Colonic mucosa (tissue), 4 donors: ENCODE measurements at regions not wholly inside any gene's neighbourhood (a gene's known extent, or its start where the extent isn't known, plus 50 kb on each side); places are given as distances from the start of the nearest gene placed in this dataset.
A peak's percentile ranks its signal among the peaks of the same experiment; 100 is the strongest.

Experiments
- DNase-seq: peaks from one replicate; pipeline ENCODE4 v3.0.0-alpha.2; 2020
- H3K27ac ChIP-seq: fragments of 200-600 bp; one replicate; pipeline ENCODE4 v1.8.0; 2021
- H3K27me3 ChIP-seq: fragments of 200-600 bp; one replicate; pipeline ENCODE4 v1.8.0; 2021
- H3K36me3 ChIP-seq: fragments of 200-600 bp; one replicate; pipeline ENCODE4 v1.8.0; 2021
- H3K4me1 ChIP-seq: fragments of 200-600 bp; one replicate; pipeline ENCODE4 v1.8.0; 2021; ENCODE audit warnings: mild to moderate bottlenecking
- H3K4me3 ChIP-seq: fragments of 200-600 bp; one replicate; pipeline ENCODE4 v1.8.0; 2021
- H3K9ac ChIP-seq, 2 donors: one replicate each; pipeline ENCODE4 v1.7.0; 2013; ENCODE audit warnings: control low read depth in 2 of 2, low read depth in 2 of 2, low read length in 2 of 2
- H3K9me3 ChIP-seq: fragments of 200-600 bp; one replicate; pipeline ENCODE4 v1.8.0; 2021
- CTCF ChIP-seq: fragments of 200-600 bp; IDR thresholded peaks from one replicate; pipeline ENCODE4 v1.8.0; 2022; ENCODE audit warnings: antibody characterized with exemption, mild to moderate bottlenecking
- intact Hi-C: fragments of 100-400 bp; cut with DNase I; formaldehyde crosslinking; loops from one replicate; pipeline ENCODE4 v1.14.1; 2022
- donor health status: healthy.
- donor health status: DM: no; HTN: no; CAD: no.
- donor health status: DM: no; HTN: no; CAD: no.

- intact Hi-C loops, result loop anchor here (10.0 kb wide), 1 partner anchor 167 kb away; the partner anchor contains the start of gene MAF
- peaks cover 12% of the 10 kb centered on the region for H3K4me1 ChIP-seq
- peak overlapping the region in 1 of 2 donors; percentile 72 for H3K9ac ChIP-seq
- H3K27ac ChIP-seq, result no peak overlapping the region
- no peaks in the 10 kb centered on the region for H3K36me3 ChIP-seq
- DNase-seq, result peak; percentile 35
- no peak overlapping the region for H3K4me3 ChIP-seq
- TF ChIP-seq CTCF, result no peak
- H3K9me3 ChIP-seq, result no peaks in the 10 kb centered on the region
- H3K27me3 ChIP-seq, result no peaks in the 10 kb centered on the region
Measured at GRCh38 chr16:79772048-79772447, 171.5 kb upstream of the MAF start.

DNA sequence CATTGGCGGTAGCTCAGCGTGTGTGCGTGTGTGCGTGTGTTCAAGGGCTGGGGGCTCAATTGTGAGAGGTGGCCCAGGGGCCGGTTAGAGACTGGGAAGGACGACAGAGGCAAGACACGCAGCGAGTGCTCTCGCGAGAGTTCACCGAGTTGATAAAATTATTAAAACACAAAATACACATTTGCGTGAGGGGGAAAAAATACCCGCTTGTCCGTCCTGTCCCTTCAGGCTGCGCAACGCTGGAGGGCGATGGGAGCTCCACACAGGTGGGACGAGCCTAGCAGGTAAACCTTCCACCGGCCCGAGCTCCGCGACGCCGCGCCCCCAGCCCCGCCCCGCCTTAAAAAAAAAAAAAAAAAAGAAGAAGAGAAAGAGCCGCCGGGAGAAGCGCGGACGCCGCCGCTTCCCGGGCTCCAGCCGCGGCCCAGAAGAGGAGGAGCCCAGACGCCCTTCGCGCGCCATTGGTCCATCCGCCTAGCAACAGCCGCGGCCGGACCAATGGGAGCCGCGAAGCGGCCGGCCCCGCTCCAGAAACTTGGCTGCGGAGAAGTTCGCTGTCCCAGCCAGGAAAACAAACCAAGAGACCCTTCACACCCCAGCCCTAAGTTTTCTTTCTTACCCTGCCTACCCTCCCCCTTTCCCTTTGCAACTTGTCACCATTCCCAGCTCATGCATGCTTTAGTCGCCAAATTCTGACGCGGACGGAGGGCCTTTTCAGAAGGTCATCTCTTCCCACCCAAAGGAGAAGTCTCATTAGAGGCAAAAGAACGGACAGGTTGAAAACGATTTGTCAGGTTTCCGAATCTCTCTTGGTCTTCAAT, 169.9 kb upstream of the MAF start:
- peaks cover 12% of the 10 kb centered on the region for H3K4me1 ChIP-seq
- peak overlapping the region; percentile 75 to 87 for H3K9ac ChIP-seq
- TF ChIP-seq CTCF, result no peak

DNA sequence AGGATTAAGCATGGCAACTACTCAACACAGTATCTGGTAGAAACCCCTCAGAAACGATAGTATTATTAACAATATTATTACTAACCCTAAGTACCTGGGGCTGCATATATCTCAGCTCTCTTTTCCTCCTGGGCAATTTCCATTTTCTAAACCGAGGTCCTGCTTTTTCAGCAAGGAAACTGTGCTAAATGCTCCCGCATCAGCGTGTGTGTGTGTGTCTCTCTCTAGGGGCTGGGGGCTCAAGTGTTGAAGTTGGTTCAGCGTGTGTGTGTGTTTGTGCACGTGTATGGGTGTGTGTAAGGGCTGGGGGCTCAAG, 169.3 kb upstream of the MAF start:
- TF ChIP-seq CTCF, result no peak
- Histone ChIP-seq H3K9me3 (no peaks in the 10 kb centered on the region), H3K36me3 (no peaks in the 10 kb centered on the region), H3K27ac (peak overlapping the region; percentile 13), H3K4me1 (peaks cover 12% of the 10 kb centered on the region), H3K9ac (peak overlapping the region; percentile 75 to 87), H3K4me3 (peak overlapping the region; percentile 29), H3K27me3 (no peaks in the 10 kb centered on the region)
- intact Hi-C loops, result loop anchor here (10.0 kb wide), 1 partner anchor 165 kb away; the partner anchor contains the start of gene MAF
- DNase-seq, result no peak

More for the DNA sequence above, 169.9 kb upstream of the MAF start:
- peak; percentile 89 for DNase-seq
- Histone ChIP-seq H3K27ac (peak overlapping the region; percentile 13), H3K9me3 (no peaks in the 10 kb centered on the region), H3K4me3 (peak overlapping the region; percentile 29), H3K27me3 (no peaks in the 10 kb centered on the region), H3K36me3 (no peaks in the 10 kb centered on the region)
- intact Hi-C loops, result loop anchor here (10.0 kb wide), 1 partner anchor 166 kb away; the partner anchor contains the start of gene MAF

DNA sequence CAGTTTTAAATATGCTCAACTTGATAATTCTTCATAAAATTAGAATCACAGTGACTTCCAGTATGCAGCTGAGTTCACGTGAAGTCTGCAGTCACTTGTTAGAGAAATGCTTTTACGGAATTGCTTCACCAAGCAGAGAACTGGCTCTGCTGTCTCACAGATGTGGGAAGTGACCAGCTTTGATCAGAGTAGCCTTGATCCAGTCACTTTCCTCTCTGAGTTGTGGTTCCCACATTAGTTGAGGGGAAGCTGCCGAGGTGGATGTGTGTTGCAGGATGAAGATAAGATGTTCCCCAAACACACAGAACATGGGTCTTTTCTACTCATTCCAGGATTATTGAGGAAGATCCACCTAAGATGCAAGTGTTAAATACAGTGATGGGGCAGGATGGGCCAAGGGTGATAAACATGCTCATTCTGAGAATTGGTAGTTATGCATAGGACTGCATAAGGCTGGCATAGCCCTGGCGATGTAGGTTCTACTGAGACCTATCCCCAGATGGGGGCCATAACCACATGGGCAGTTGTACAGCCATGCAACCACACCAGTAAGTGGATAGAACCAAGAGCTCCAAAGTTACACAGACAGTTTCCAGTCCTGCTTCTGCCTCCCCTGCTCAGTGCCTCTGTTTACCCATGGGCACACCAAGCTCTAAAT, 168.9 kb upstream of the MAF start:
- Histone ChIP-seq H3K27ac (peak overlapping the region; percentile 72), H3K27me3 (no peaks in the 10 kb centered on the region), H3K4me3 (no peak overlapping the region), H3K4me1 (peaks cover 12% of the 10 kb centered on the region), H3K36me3 (no peaks in the 10 kb centered on the region), H3K9me3 (no peaks in the 10 kb centered on the region), H3K9ac (peak overlapping the region in 1 of 2 donors; percentile 87)
- DNase-seq, result no peak
- intact Hi-C loops, result no loop called here
- no peak for TF ChIP-seq CTCF

DNA sequence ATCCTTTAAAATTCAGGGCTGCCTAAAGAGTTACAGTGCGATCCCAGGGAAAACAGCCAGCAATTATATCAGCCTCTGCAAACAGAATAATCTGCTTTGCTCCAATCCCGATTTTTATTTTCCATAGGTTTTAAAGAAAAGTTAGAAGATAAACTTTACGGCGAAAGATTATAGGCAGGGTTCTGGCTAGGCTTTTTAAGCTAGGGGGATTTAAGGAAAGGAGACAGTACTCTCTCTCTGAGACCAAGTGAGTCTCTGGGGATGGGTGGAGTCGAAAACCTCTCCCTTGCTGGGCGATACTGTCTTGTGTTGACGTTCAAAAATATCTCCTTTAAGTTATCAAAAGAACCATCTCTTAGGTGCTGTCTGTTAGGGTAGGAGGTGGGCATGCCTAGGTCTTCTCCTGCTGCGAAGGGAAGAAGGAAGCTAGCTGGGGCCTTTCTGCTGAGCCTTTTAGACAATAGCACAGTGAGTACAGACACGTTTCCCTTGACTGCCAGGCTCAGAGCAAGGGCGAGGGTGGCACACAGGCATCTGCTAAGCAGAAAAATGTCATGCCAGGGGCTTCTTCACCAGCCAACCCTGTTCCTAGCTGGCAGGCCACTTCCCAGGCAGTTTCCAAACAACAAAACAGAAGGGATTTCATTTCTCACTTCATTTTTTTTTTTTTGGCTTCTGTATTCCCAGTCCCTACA, 167.9 kb upstream of the MAF start:
- H3K4me3 ChIP-seq, result peak overlapping the region; percentile 3
- H3K27me3 ChIP-seq, result no peaks in the 10 kb centered on the region
- peak; percentile 38 for DNase-seq
- no peak for TF ChIP-seq CTCF
- peak overlapping the region in 1 of 2 donors; percentile 87 for H3K9ac ChIP-seq
- intact Hi-C loops, result no loop called here
- peaks cover 12% of the 10 kb centered on the region for H3K4me1 ChIP-seq
- H3K27ac ChIP-seq, result peak overlapping the region; percentile 72
- H3K36me3 ChIP-seq, result no peaks in the 10 kb centered on the region
- no peaks in the 10 kb centered on the region for H3K9me3 ChIP-seq
